ENCODE measurements at regions not wholly inside any gene's neighbourhood (a gene's known extent, or its start where the extent isn't known, plus 50 kb on each side); places are given as distances from the start of the nearest gene placed in this dataset.

- no peaks in the 10 kb centered on the region for H3K27me3 Mint-ChIP-seq (ENCODE audit: low read depth)
- ATAC-seq (no peak), DNase-seq (ENCODE audit: low spot score) (no peak)
- ChIA-PET POLR2A (no interaction called here), CTCF (no interaction called here)
- no peak overlapping the region for H3K4me3 Mint-ChIP-seq
- H3K36me3 Mint-ChIP-seq = peaks cover 27% of the 10 kb centered on the region
- peaks cover 43% of the 10 kb centered on the region for H3K9me3 Mint-ChIP-seq
- no peak overlapping the region for H3K27ac Mint-ChIP-seq
- no peaks in the 10 kb centered on the region for H3K4me1 Mint-ChIP-seq
- TF ChIP-seq AFF4 (CRISPR knock-in tag; IDR thresholded peaks at IDR 0.05; ENCODE audit: borderline replicate concordance) (no peak), NR3C1 (CRISPR knock-in tag; conservative IDR thresholded peaks at IDR 0.05; ENCODE audit: low read depth) (no peak), ATF1 (CRISPR knock-in tag; IDR thresholded peaks at IDR 0.05) (no peak), ZNF423 (CRISPR knock-in tag; IDR thresholded peaks at IDR 0.05) (no peak), ZNF671 (CRISPR knock-in tag; IDR thresholded peaks at IDR 0.05) (no peak), KAT7 (CRISPR knock-in tag; IDR thresholded peaks at IDR 0.05; ENCODE audit: borderline replicate concordance) (no peak), IRF2 (CRISPR knock-in tag; IDR thresholded peaks at IDR 0.05; ENCODE audit: borderline replicate concordance, low read depth) (no peak)
Measured at GRCh38 chr2:76170856-76171255, 460.1 kb upstream of the GCFC2 start.

GRCh38 chr2:76170009-76170384 lies 459.3 kb upstream of the GCFC2 start:
- Mint-ChIP-seq H3K27me3 (ENCODE audit: low read depth) (no peaks in the 10 kb centered on the region), H3K27ac (no peak overlapping the region), H3K4me1 (no peaks in the 10 kb centered on the region), H3K9me3 (peaks cover 35% of the 10 kb centered on the region), H3K36me3 (peaks cover 20% of the 10 kb centered on the region), H3K4me3 (no peak overlapping the region)
- no peak for DNase-seq (ENCODE audit: low spot score)
- CTCF ChIA-PET = no interaction called here
- no peak for TF ChIP-seq ZMAT4 (CRISPR knock-in tag; IDR thresholded peaks at IDR 0.05)
- no peak for TF ChIP-seq GABPB1 (CRISPR knock-in tag; IDR thresholded peaks at IDR 0.05)
- TF ChIP-seq CTCF (IDR thresholded peaks at IDR 0.05) = no peak
- TF ChIP-seq CBFB (CRISPR knock-in tag; IDR thresholded peaks at IDR 0.05; ENCODE audit: low read depth) = no peak
- ATAC-seq = no peak
- POLR2A ChIA-PET = no interaction called here

- ChIA-PET POLR2A (no interaction called here), CTCF (no interaction called here)
- H3K27me3 Mint-ChIP-seq (ENCODE audit: low read depth) = no peaks in the 10 kb centered on the region
- no peaks in the 10 kb centered on the region for H3K4me1 Mint-ChIP-seq
- peaks cover 29% of the 10 kb centered on the region for H3K9me3 Mint-ChIP-seq
- no peak for TF ChIP-seq CTCF (IDR thresholded peaks at IDR 0.05)
- no peak for TF ChIP-seq MXD4 (CRISPR knock-in tag; IDR thresholded peaks at IDR 0.05; ENCODE audit: borderline replicate concordance)
- no peak for TF ChIP-seq AFF4 (CRISPR knock-in tag; IDR thresholded peaks at IDR 0.05; ENCODE audit: borderline replicate concordance)
- no peak for TF ChIP-seq ZNF121 (CRISPR knock-in tag; IDR thresholded peaks at IDR 0.05)
- TF ChIP-seq EMX1 (CRISPR knock-in tag; IDR thresholded peaks at IDR 0.05) = no peak
- TF ChIP-seq STAT6 (CRISPR knock-in tag; conservative IDR thresholded peaks at IDR 0.05; ENCODE audit: low read depth) = no peak
- no peak for TF ChIP-seq ZBTB21 (CRISPR knock-in tag; IDR thresholded peaks at IDR 0.05; ENCODE audit: borderline replicate concordance)
- no peak overlapping the region for H3K27ac Mint-ChIP-seq
- H3K36me3 Mint-ChIP-seq = peaks cover 17% of the 10 kb centered on the region
- DNase-seq (ENCODE audit: low spot score) (no peak), ATAC-seq (no peak)
- H3K4me3 Mint-ChIP-seq = no peak overlapping the region
Measured at GRCh38 chr2:76169276-76170008, 458.7 kb upstream of the GCFC2 start.
